H1 (cell line): ENCODE measurements at regions not wholly inside any gene's neighbourhood (a gene's known extent, or its start where the extent isn't known, plus 50 kb on each side); places are given as distances from the start of the nearest gene placed in this dataset.

ENCODE experiments used
- CTCF ChIA-PET: fragments of 300-600 bp; sonication (Branson Sonifier 250); formaldehyde crosslinking; loops from one replicate; lab custom pipeline; 2021; ENCODE audit not compliant: partially characterized antibody; lab: Charles Lee
- POLR2A ChIA-PET: fragments of 300-600 bp; sonication (Branson Sonifier 250); formaldehyde crosslinking; loops from one replicate; lab custom pipeline; 2021; ENCODE audit warnings: inconsistent platforms; ENCODE audit not compliant: partially characterized antibody; lab: Charles Lee
- DNase-seq, 2 experiments: peaks; one replicate each; pipeline versions ENCODE4 v3.0.0 to v3.0.0-alpha.2; 2010 to 2022; ENCODE audit warnings: low spot score in 2 of 2, low read depth in 1 of 2, mixed read lengths in 1 of 2
- FAIRE-seq: peaks from 2 replicates; lab custom pipeline; 2011; peaks lifted over from hg19 to GRCh38; lab: Jason Lieb, UNC
- H2AFZ ChIP-seq: 2 replicates; pipeline ENCODE4 v1.8.1; 2012; ENCODE audit warnings: low read length, inconsistent platforms
- H2AK5ac ChIP-seq: 2 replicates; pipeline ENCODE4 v1.6.1; 2013; ENCODE audit warnings: low read depth, low read length
- H2BK120ac ChIP-seq: replicated peaks from 2 replicates; pipeline ENCODE3; 2013; ENCODE audit warnings: low read depth, low read length, inconsistent platforms
- H2BK12ac ChIP-seq: 2 replicates; pipeline ENCODE4 v1.6.1; 2013; ENCODE audit warnings: low read depth, low read length
- H2BK15ac ChIP-seq: 2 replicates; pipeline ENCODE4 v1.6.1; 2013; ENCODE audit warnings: low read length
- H2BK20ac ChIP-seq: 2 replicates; pipeline ENCODE4 v1.6.1; 2013; ENCODE audit warnings: low read length
- H2BK5ac ChIP-seq: 2 replicates; pipeline ENCODE4 v1.6.1; 2013; ENCODE audit warnings: low read depth, low read length
- H3K14ac ChIP-seq: 2 replicates; pipeline ENCODE4 v1.6.1; 2013; ENCODE audit warnings: inconsistent platforms; ENCODE audit not compliant: insufficient read length
- H3K18ac ChIP-seq: 2 replicates; pipeline ENCODE4 v1.6.1; 2013; ENCODE audit warnings: low read length; ENCODE audit errors: extremely low read depth
- H3K23ac ChIP-seq: 2 replicates; pipeline ENCODE4 v1.6.1; 2013; ENCODE audit warnings: inconsistent platforms; ENCODE audit not compliant: insufficient read length
- H3K23me2 ChIP-seq: 2 replicates; pipeline ENCODE4 v1.6.1; 2013; ENCODE audit warnings: low read depth, low read length
- H3K27ac ChIP-seq: 2 replicates; pipeline ENCODE4 v1.6.1; 2011; ENCODE audit warnings: low read depth, low read length, inconsistent platforms
- H3K27me3 ChIP-seq, 4 experiments: replicated peaks in 1 of 4; 1 replicate in 1 of 4; 2 replicates in 3 of 4; pipeline versions ENCODE4 v1.6.1 to v1.8.1; 2011 to 2013; ENCODE audit warnings: low read length in 3 of 4, mild to moderate bottlenecking in 3 of 4, inconsistent platforms in 2 of 4, mixed read lengths in 2 of 4, moderate library complexity in 1 of 4; ENCODE audit not compliant: control insufficient read depth in 3 of 4, insufficient read depth in 3 of 4; ENCODE audit errors: extremely low read depth in 1 of 4
- H3K36me3 ChIP-seq, 4 experiments: 2 replicates each; pipeline versions ENCODE4 v1.6.1 to v1.8.1; 2011 to 2013; ENCODE audit warnings: mild to moderate bottlenecking in 4 of 4, low read length in 3 of 4, moderate library complexity in 2 of 4, control low read depth in 1 of 4, inconsistent platforms in 1 of 4; ENCODE audit not compliant: insufficient read depth in 4 of 4, control insufficient read depth in 2 of 4
- H3K4ac ChIP-seq: replicated peaks from 2 replicates; pipeline ENCODE3; 2013; ENCODE audit warnings: low read length, low read depth, mixed read lengths, inconsistent platforms; ENCODE audit not compliant: insufficient read length
- H3K4me1 ChIP-seq, 4 experiments: replicated peaks in 1 of 4; 1 replicate in 1 of 4; 2 replicates in 3 of 4; pipeline versions ENCODE4 v1.6.1 to v1.8.1; 2011 to 2013; ENCODE audit warnings: low read length in 3 of 4, inconsistent platforms in 2 of 4, mixed read lengths in 1 of 4; ENCODE audit not compliant: insufficient read depth in 4 of 4, control insufficient read depth in 3 of 4
- H3K4me2 ChIP-seq, 2 experiments: 2 replicates each; pipeline versions ENCODE4 v1.6.1 to v1.8.1; 2011 to 2013; ENCODE audit warnings: low read depth in 2 of 2, low read length in 2 of 2, control low read depth in 1 of 2, inconsistent platforms in 1 of 2, mild to moderate bottlenecking in 1 of 2; ENCODE audit not compliant: insufficient read depth in 1 of 2
- H3K4me3 ChIP-seq, 4 experiments: fragments of 200-600, 300-600 bp in 1 of 4; sonication (generic), shearing (Covaris generic), sonication (Bioruptor Twin) in 1 of 4; 2 replicates each; pipeline versions ENCODE4 v1.5.1 to v1.8.1; 2011 to 2016; ENCODE audit warnings: low read length in 4 of 4, low read depth in 3 of 4, control low read depth in 2 of 4, inconsistent platforms in 2 of 4, mild to moderate bottlenecking in 2 of 4, mixed read lengths in 1 of 4, moderate library complexity in 1 of 4; ENCODE audit not compliant: insufficient read depth in 2 of 4; ENCODE audit errors: extremely low read depth in 1 of 4
- H3K56ac ChIP-seq: replicated peaks from 2 replicates; pipeline ENCODE3; 2013; ENCODE audit warnings: low read depth, mild to moderate bottlenecking, mixed read lengths, low read length, inconsistent platforms; ENCODE audit not compliant: insufficient read length
- H3K79me1 ChIP-seq: 2 replicates; pipeline ENCODE4 v1.6.1; 2013; ENCODE audit warnings: low read depth, low read length, control low read depth
- H3K79me2 ChIP-seq, 2 experiments: 2 replicates each; pipeline versions ENCODE4 v1.6.1 to v1.8.1; 2012 to 2013; ENCODE audit warnings: low read length in 2 of 2, mild to moderate bottlenecking in 2 of 2, inconsistent platforms in 1 of 2; ENCODE audit not compliant: insufficient read depth in 2 of 2, control insufficient read depth in 1 of 2
- H3K9ac ChIP-seq, 4 experiments: replicated peaks in 1 of 4; 1 replicate in 1 of 4; 2 replicates in 3 of 4; pipeline versions ENCODE4 v1.6.1 to v1.8.1; 2011 to 2013; ENCODE audit warnings: low read depth in 3 of 4, low read length in 3 of 4, control low read depth in 2 of 4, mild to moderate bottlenecking in 2 of 4, moderate library complexity in 2 of 4, inconsistent platforms in 1 of 4; ENCODE audit errors: extremely low read depth in 1 of 4
- H3K9me3 ChIP-seq, 2 experiments: 2 replicates each; pipeline versions ENCODE4 v1.6.1 to v1.8.1; 2012 to 2013; ENCODE audit warnings: mild to moderate bottlenecking in 2 of 2, moderate library complexity in 2 of 2, control low read depth in 1 of 2, inconsistent platforms in 1 of 2, low read depth in 1 of 2, low read length in 1 of 2, mixed read lengths in 1 of 2; ENCODE audit not compliant: insufficient read depth in 2 of 2
- H4K20me1 ChIP-seq, 2 experiments: replicated peaks in 1 of 2; 2 replicates each; pipeline versions ENCODE3 to v1.8.1; 2011 to 2013; ENCODE audit warnings: inconsistent platforms in 2 of 2, low read length in 2 of 2, mild to moderate bottlenecking in 1 of 2; ENCODE audit not compliant: insufficient read depth in 2 of 2, control insufficient read depth in 1 of 2
- H4K5ac ChIP-seq: 2 replicates; pipeline ENCODE4 v1.6.1; 2013; ENCODE audit warnings: low read length, low read depth, mixed read lengths, inconsistent platforms; ENCODE audit not compliant: insufficient read length
- H4K8ac ChIP-seq: 2 replicates; pipeline ENCODE4 v1.8.0; 2013; ENCODE audit warnings: mild to moderate bottlenecking, moderate library complexity, low read length, inconsistent platforms; ENCODE audit not compliant: insufficient read depth; ENCODE audit errors: extremely low read depth
- H4K91ac ChIP-seq: replicated peaks from 2 replicates; pipeline ENCODE3; 2013; ENCODE audit warnings: low read length, mixed read lengths, inconsistent platforms; ENCODE audit not compliant: insufficient read length
- BACH1 ChIP-seq: IDR thresholded peaks from 2 replicates; pipeline ENCODE4 v1.6.1; 2012; ENCODE audit warnings: low read length, improper control_type of control experiment
- BCL11A ChIP-seq, 2 experiments: IDR thresholded peaks; one replicate each; pipeline ENCODE4 v1.6.1; 2011; ENCODE audit warnings: low read depth in 2 of 2, low read length in 2 of 2, mild to moderate bottlenecking in 2 of 2
- CBX8 ChIP-seq: fragments of 300-800, 300-1000 bp; sonication (generic); IDR thresholded peaks from 2 replicates; pipeline ENCODE4 v1.7.1; 2016; ENCODE audit warnings: low read depth, low read length, borderline replicate concordance
- CTBP2 ChIP-seq: IDR thresholded peaks from 2 replicates; pipeline ENCODE4 v1.7.0; 2011; ENCODE audit warnings: borderline replicate concordance, mild to moderate bottlenecking, moderate library complexity, mixed read lengths, low read length; ENCODE audit not compliant: insufficient read depth, insufficient read length
- EGR1 ChIP-seq: IDR thresholded peaks from 2 replicates; pipeline ENCODE4 v1.6.1; 2011; ENCODE audit warnings: low read depth, low read length, borderline replicate concordance
- JUN ChIP-seq: IDR thresholded peaks from 2 replicates; pipeline ENCODE4 v1.6.1; 2011; ENCODE audit warnings: low read depth, mild to moderate bottlenecking, improper control_type of control experiment, low read length
- MAFK ChIP-seq: IDR thresholded peaks from 2 replicates; pipeline ENCODE4 v1.6.1; 2012; ENCODE audit warnings: low read depth, mild to moderate bottlenecking, improper control_type of control experiment, low read length
- POLR2A ChIP-seq, 2 experiments: IDR thresholded peaks; 1 replicate in 1 of 2; 2 replicates in 1 of 2; pipeline ENCODE4 v1.6.1; 2011; ENCODE audit warnings: low read depth in 2 of 2, low read length in 2 of 2, mild to moderate bottlenecking in 2 of 2; ENCODE audit errors: control extremely low read depth in 1 of 2
- RBBP5 ChIP-seq: IDR thresholded peaks from 2 replicates; pipeline ENCODE4 v1.7.1; 2012; ENCODE audit warnings: low read depth, mild to moderate bottlenecking, inconsistent platforms, low read length, moderate library complexity, borderline replicate concordance
- SP1 ChIP-seq: IDR thresholded peaks from 2 replicates; pipeline ENCODE4 v1.6.1; 2011; ENCODE audit warnings: low read depth, low read length
- WGBS, 2 experiments: shearing (Covaris generic) in 1 of 2; methylation state at CpG; one replicate each; pipeline versions ENCODE4 v1.1.6 to v1.1.7; 2013 to 2015; ENCODE audit warnings: low lambda C conversion rate in 2 of 2, mixed read lengths in 2 of 2, inconsistent platforms in 1 of 2, low coverage in 1 of 2, missing lambda C conversion rate in 1 of 2; ENCODE audit not compliant: insufficient replicate concordance in 2 of 2, insufficient coverage in 1 of 2, insufficient read length in 1 of 2; ENCODE audit errors: extremely low coverage in 1 of 2, missing lambda C conversion rate in 1 of 2; 5-methylcytosine and 5-hydroxymethylcytosine counted together

- Histone ChIP-seq H3K79me2 (no peaks in the 10 kb centered on the region), H4K91ac (no peak overlapping the region), H4K8ac (no peak overlapping the region), H3K79me1 (no peaks in the 10 kb centered on the region), H3K9me3 (no peaks in the 10 kb centered on the region), H3K56ac (no peak overlapping the region), H3K4me2 (no peak overlapping the region), H3K9ac (no peak overlapping the region), H2AFZ (no peak overlapping the region), H3K36me3 (no peaks in the 10 kb centered on the region), H2BK12ac (no peak overlapping the region), H2AK5ac (no peak overlapping the region), H3K14ac (no peak overlapping the region), H2BK5ac (no peak overlapping the region), H3K4me3 (no peak overlapping the region), H3K4me1 (no peaks in the 10 kb centered on the region), H4K20me1 (no peaks in the 10 kb centered on the region), H3K27ac (no peak overlapping the region), H3K23me2 (no peaks in the 10 kb centered on the region), H3K18ac (no peak overlapping the region), H3K4ac (no peak overlapping the region), H2BK20ac (no peak overlapping the region), H4K5ac (no peak overlapping the region), H3K27me3 (no peaks in the 10 kb centered on the region), H3K23ac (no peak overlapping the region), H2BK120ac (no peak overlapping the region), H2BK15ac (no peak overlapping the region)
- no peak for TF ChIP-seq RBBP5
- no peak for TF ChIP-seq SP1
- TF ChIP-seq BCL11A (IDR thresholded peaks at IDR 0.05; ENCODE audit: low read depth in 2 of 2, low read length in 2 of 2): no peak
- no peak for TF ChIP-seq CBX8
- no peak for TF ChIP-seq EGR1
- no peak for TF ChIP-seq CTBP2
- no peak for TF ChIP-seq BACH1
- no peak for TF ChIP-seq MAFK
- TF ChIP-seq JUN: no peak
- no peak for TF ChIP-seq POLR2A (IDR thresholded peaks at IDR 0.05; ENCODE audit: control extremely low read depth in 1 of 2, low read depth in 2 of 2, low read length in 2 of 2)
- 75% methylated on average over 1 of the region's 1 CpG; no CpG with 5 or more reads in 1 of the 2 experiments for WGBS, 2 experiments
- no peak for FAIRE-seq
- CTCF ChIA-PET: interaction anchor here (1.3 kb wide), 1 partner anchor 216 kb away, joined by 3 read pairs; the partner anchor contains the start of gene TPM1
- DNase-seq: no peak
- POLR2A ChIA-PET: no interaction called here
These were observed 216.0 kb upstream of the TPM1 start for GRCh38 chr15:62826561-62826960.
